ENCODE measurements at regions not wholly inside any gene's neighbourhood (a gene's known extent, or its start where the extent isn't known, plus 50 kb on each side); places are given as distances from the start of the nearest gene placed in this dataset.
"Not testable (repeated sequence)": the region's sequence is repeated elsewhere in the genome, so short reads cannot be mapped to it uniquely, and the experiment has no call there.

DNA sequence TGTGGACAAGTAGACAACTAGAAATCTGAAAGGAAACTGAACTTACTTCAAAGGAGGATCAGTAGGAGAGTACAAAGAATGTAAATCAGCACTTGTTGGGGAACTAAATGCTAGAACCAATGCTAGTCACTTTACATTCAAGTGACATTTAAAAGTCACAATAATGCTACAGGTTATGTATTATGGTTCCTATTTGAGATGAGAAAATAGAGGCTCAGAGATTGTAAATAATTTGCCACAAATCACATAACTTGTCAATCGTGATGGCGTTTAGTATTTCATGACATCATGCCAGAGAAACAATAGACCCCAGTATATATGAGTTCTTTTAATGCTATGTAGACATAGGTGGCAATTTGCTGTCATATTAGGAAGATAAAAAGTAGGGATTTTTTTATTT lies 467.8 kb upstream of the CBLB start:
- in situ Hi-C loops (cut with MboI; ENCODE audit: low sequenced_read_pairs): no loop called here

- in situ Hi-C loops (cut with MboI; ENCODE audit: low sequenced_read_pairs): no loop called here
Observed at GRCh38 chr3:106337116-106337515, 468.3 kb upstream of the CBLB start.

- in situ Hi-C loops (cut with MboI; ENCODE audit: low sequenced_read_pairs): no loop called here
Observed at GRCh38 chr3:106338582-106339214, 469.9 kb upstream of the CBLB start.

DNA sequence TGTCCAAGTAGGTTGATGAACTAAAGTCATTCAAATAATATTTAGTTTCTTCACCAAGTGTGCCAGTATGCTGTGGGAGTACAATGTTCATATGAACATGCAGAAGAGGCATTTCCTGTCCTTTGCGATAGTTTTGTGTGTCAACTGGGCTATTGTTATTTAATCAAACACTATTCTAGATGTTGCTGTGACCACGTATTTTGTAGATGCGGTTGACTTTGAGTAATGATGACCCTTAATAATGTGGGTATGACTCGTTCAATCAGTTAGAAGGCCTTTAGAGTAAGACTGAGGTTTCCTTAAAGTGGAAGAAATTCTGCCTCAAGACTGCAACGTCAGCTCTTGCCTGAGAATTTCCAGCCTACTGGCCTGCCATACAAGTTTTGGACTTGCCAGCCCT lies 470.7 kb upstream of the CBLB start:
- in situ Hi-C loops (cut with MboI; ENCODE audit: low sequenced_read_pairs): no loop called here

- in situ Hi-C loops (cut with MboI; ENCODE audit: low sequenced_read_pairs): no loop called here
Observed at GRCh38 chr3:106341087-106341486, 472.3 kb upstream of the CBLB start.

DNA sequence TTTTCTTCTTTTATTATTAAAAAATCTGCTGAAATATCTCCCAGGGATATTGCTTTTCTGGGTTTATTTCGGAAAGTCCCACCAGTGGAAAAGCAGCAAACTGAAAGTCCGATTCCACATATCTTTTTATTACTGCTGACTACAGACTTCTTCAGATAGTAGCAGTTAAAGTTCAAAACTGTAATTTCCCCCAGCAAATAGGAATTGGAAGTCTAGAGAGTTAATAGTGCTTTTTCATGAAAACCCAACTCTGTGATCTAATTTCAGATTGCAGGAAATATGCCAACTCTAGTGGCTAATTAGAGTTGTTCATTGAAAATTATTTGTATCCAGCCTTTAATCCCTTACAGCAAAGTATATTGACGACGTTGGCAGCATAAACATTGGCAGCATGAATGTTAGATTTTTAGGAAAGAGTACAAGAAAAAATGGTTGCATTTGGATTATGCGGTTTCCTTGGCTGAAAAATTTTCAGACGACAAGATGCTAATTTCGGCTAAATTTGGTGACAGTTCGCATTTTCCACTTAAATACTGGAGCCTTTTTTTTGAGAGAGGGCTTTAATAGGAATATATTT lies 472.9 kb upstream of the CBLB start:
- in situ Hi-C loops (cut with MboI; ENCODE audit: low sequenced_read_pairs): no loop called here

DNA sequence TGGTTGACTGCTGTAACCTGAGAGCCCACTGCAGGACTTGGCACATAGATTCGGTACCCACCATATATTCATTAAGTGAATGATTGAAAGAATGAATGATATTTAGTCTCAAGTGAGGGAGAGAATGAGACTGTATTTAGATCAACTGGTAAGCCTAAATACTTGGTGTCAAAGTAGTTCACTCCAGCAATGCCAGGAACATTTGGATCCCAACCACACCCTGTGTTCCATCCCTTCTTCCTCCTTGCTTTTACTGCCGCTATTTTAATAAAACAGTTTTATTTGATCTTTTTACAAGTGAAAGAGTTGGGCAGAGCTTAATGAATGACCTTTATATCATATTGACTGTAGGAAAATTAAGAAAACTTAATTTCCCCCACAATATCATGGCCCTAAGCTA lies 473.6 kb upstream of the CBLB start:
- in situ Hi-C loops (cut with MboI; ENCODE audit: low sequenced_read_pairs): no loop called here

- in situ Hi-C loops (cut with MboI; ENCODE audit: low sequenced_read_pairs): no loop called here
Observed at GRCh38 chr3:106343811-106344210, 475.0 kb upstream of the CBLB start.

DNA sequence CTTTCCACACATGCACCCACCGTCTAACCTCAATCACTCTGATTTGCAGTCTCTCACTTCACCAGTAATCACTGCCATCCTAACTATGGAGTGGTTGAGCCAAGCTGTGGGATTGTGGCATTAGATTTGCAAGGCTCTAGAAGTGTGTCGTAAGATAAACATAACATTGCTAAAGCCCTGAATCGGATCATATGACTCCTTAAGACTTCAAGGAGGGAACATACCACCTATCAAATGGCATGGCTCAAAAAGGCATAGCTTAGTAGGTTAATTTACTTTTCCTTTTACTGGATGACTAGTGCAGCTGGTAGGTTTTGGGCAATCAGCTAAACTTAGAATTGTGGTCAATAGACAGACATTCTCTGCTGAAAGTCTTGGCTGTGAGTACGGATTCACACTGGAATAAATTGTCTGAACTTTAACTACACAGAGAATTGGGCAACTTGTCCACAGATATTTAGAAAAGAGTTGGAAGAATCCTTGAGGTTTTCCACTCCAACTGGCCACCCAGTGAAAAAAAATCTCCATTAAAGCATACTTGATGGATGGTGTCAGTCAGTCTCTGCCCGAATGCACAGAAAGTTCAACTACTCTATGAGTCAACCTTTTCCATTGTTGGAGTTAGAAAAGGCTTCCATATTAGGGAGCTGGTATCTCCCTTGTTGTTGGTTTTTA lies 476.7 kb upstream of the CBLB start:
- in situ Hi-C loops (cut with MboI; ENCODE audit: low sequenced_read_pairs): no loop called here

GRCh38 chr3:106347350-106347749 lies 478.5 kb upstream of the CBLB start:
- in situ Hi-C loops (cut with MboI; ENCODE audit: low sequenced_read_pairs): no loop called here

DNA sequence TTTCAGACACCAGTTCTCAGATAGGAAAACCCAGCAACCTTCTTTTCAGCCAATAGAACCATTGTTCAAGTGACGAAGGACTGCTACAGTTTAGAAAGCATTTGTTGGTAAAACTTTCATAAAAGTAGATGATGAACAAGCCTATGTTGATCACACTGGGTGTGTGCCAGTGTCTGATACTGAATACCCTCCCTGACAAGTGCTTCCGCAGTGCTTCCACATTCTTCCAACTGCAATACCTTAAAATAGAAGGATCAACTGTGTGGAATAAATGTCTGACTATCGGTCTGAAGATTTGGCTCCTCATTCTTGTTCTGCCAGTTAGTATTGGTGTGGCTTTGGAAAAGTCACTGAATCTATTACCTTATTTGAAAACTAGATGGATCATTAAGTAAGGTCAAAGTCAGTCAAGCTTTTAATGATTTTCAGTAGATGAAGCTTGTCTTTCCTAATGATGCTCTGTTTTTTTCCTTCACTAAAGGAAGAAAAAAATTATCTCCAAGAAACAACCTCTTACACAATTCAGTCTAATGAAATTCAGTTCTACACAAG lies 479.4 kb upstream of the CBLB start:
- in situ Hi-C loops (cut with MboI; ENCODE audit: low sequenced_read_pairs): no loop called here

GRCh38 chr3:106349191-106349881 lies 480.5 kb upstream of the CBLB start:
- in situ Hi-C loops (cut with MboI; ENCODE audit: low sequenced_read_pairs): no loop called here

- in situ Hi-C loops (cut with MboI; ENCODE audit: low sequenced_read_pairs): no loop called here
Observed at GRCh38 chr3:106355873-106356272, 487.1 kb upstream of the CBLB start.

- in situ Hi-C loops (cut with MboI; ENCODE audit: low sequenced_read_pairs): no loop called here
Observed at GRCh38 chr3:106359692-106360091, 490.9 kb upstream of the CBLB start.

DNA sequence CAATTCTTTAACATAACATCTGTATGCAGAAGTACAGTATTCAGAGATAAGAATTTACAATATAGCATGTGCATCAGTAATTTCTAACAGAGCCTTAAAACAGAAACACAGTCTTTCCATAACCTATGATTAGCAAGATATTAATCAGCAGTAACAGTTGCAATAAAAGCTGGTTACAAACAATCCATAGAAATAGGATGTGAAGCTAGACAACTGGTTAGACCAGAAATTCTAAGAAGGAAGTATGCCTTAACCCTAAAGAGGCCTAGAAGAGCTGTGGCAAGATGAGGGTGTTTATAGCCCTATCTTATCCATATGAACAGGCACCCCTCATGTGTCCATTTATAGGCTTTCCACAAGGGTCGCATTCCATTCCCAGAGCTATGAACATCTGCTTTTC lies 492.1 kb upstream of the CBLB start:
- in situ Hi-C loops (cut with MboI; ENCODE audit: low sequenced_read_pairs): not testable (repeated sequence)

- in situ Hi-C loops (cut with MboI; ENCODE audit: low sequenced_read_pairs): no loop called here
Observed at GRCh38 chr3:106364477-106364876, 495.7 kb upstream of the CBLB start.

DNA sequence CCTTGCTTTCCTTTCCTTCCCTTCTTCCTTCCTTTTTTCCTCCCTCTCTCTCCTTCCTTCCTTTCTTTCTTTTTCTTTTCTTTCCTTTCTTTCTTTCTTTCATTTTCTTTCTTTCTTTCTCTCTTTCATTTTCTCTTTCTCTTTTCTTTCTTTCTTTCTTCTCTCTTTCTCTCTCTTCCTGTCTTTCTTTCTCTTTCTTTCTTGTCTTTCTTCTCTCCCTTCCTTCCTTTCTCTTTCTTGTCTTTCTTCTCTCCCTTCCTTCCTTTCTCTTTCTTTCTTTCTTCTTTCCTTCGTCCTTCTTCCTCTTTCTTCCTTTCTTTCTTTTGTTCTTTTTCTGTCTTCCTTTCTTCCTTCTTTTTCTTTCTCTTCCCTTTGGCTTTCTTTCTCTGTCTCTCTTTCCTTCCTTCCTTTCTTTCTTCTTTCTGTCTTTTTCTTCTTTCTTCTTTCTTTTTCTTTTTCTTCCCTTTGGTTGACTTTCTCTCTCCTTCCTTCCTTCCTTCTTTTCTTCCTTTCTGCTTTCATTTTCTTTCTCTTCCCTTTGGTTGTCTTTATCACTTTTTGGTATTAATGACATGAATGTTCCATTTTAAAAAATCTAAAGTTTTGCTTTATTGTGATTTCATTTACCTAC lies 496.4 kb upstream of the CBLB start:
- in situ Hi-C loops (cut with MboI; ENCODE audit: low sequenced_read_pairs): no loop called here

DNA sequence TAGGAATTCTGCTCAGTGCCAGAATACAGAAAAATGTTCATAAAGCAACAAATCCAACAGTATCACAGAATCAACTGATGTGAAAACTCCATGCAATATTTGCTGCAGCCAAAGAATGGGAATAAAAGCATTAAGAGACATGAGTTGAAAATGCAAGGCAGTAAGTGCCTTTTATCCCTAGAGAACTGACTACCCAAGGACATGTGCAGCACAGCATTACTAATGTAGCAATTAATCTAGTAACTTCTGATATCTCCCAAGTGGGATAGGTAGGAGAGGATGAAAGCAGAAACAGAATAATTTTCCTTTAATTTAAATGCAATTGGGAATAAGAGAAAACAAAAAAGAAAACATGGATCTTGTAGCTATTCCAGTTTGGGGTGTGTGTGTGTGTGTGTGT lies 497.5 kb upstream of the CBLB start:
- in situ Hi-C loops (cut with MboI; ENCODE audit: low sequenced_read_pairs): no loop called here

GRCh38 chr3:106367496-106367895 lies 498.7 kb upstream of the CBLB start:
- in situ Hi-C loops (cut with MboI; ENCODE audit: low sequenced_read_pairs): no loop called here

DNA sequence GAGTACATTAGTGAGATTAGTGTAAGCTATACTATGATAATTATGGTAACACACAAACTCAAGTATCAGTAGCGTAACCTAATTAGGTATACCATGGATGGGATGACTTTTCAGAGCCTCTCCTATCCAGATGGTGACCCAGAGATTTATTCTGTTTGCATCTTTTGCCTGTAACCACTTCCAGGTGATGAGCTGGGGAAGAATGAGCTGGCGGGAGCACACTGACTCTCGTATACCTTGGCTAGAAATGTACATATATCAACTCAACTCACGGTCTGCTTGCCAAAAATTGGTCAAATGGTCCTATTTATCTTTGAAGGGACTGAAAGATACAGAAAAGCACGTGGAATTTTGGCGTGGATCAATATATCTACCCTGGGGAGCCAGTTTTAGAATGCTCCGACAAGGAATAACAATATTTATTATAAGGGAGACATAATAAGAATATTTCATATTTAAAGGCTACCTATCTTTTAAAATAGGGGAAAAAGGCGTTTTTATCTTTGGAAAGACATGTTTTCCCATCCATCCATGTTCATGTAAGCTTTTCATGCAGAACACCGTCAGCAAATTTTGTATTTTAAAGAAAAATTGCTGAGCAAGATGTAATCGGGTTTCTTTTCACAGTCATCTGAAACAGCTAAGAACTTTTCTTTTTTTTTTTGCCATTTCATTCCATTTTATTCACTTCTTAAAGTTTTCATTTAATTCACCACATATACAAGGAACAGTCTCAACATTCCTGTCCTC lies 502.6 kb upstream of the CBLB start:
- in situ Hi-C loops (cut with MboI; ENCODE audit: low sequenced_read_pairs): no loop called here

Data from HL-60/S4 treated with retinoic acid at 250 ng/mL for 4 days and 3 days (cell line).